Activated naive CD4-positive, alpha-beta T cell treated with anti-CD3 and anti-CD28 coated beads, Interleukin-2, amount 50 U/mL, for 72 hours (primary cell): ENCODE measurements at regions not wholly inside any gene's neighbourhood (a gene's known extent, or its start where the extent isn't known, plus 50 kb on each side); places are given as distances from the start of the nearest gene placed in this dataset.
"Not testable (repeated sequence)": the region's sequence is repeated elsewhere in the genome, so short reads cannot be mapped to it uniquely, and the experiment has no call there.

Experiments
- ATAC-seq, 2 donors: fragments of 150-1000 bp; cut with Tn5 transposase; 2 replicates each; pipeline ENCODE4 v1.10.0; 2021; ENCODE audit warnings: mild to moderate bottlenecking in 2 of 2, moderate library complexity in 2 of 2
- DNase-seq, 2 donors: peaks; one replicate each; pipeline ENCODE4 v3.0.0; 2021 to 2022; ENCODE audit warnings: low spot score in 2 of 2
- H3K27ac Mint-ChIP-seq, 2 donors: one replicate each; pipeline ENCODE4 v1.8.0; 2022; ENCODE audit warnings: mild to moderate bottlenecking in 2 of 2, mixed read lengths in 2 of 2
- H3K36me3 Mint-ChIP-seq, 2 donors: one replicate each; pipeline ENCODE4 v1.8.0; 2022; ENCODE audit warnings: mixed read lengths in 2 of 2
- H3K9me3 Mint-ChIP-seq, 2 donors: one replicate each; pipeline ENCODE4 v1.8.0; 2022; ENCODE audit warnings: mixed read lengths in 2 of 2

DNA sequence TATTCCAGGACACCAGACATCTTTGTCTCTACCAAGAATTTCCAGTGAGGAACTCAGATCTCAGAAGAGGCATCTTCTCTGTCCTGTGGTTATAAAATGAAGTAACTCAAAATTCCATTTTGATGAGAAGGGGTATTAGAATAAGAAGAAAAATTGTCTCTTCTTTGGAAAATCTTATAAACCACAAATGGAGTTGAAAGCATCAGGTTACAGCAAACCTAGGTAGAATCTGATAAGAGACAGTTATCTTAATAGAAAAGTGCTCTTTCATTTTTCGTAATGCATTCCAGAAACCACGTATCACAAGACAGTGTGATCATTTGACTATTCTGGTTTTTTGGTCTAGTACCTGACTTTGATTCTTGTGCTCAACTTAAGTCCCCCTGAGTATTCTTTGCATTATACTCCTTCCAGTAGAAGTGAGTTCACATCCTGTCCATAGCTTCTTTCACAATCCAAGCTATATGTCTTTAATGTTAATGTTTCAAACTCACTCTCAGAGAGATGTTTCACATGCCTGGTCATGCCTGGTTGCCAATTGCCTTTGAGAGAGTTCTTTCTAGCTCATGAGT is 120.9 kb upstream of the PRDX6 start:
- DNase-seq, result no peak
- H3K36me3 Mint-ChIP-seq, result peaks cover 26 to 33% of the 10 kb centered on the region in 2 donors
- ATAC-seq, result peak in 1 of 2 donors; percentile 43
- peaks cover 13 to 18% of the 10 kb centered on the region in 2 donors for H3K9me3 Mint-ChIP-seq
- peak overlapping the region in 1 of 2 donors; percentile 12 for H3K27ac Mint-ChIP-seq

DNA sequence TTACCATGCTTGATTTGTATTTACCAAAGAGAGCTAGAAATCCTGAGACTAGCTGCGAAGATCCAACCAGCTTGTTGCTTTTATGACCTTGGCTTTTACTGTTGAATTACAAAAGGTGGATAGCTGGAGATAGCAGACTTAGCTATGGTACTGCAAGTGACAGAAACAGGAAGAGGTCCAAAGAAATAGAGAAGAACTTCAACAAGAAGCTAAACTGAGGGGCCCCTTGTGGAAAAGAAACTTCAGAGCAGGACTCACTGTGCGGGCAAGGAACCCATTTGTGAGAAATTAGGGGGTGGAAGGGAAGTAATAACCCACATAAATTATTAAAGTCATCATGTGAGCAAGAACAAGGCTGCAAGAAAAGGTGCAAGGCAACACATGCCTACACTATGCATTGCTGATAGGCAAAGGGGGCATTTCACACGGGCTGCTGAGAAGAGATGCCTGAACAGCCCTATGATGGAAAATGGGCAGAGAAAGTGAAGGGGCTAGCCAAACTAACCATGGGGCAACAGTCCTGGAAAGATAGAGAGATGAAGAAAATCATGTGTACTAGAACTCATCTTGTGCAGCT is 116.6 kb upstream of the PRDX6 start:
- Mint-ChIP-seq H3K9me3 (peaks cover 0 to 3% of the 10 kb centered on the region in 2 donors), H3K27ac (no peak overlapping the region), H3K36me3 (peaks cover 0 to 5% of the 10 kb centered on the region in 2 donors)
- no peak for ATAC-seq
- DNase-seq, result no peak

DNA sequence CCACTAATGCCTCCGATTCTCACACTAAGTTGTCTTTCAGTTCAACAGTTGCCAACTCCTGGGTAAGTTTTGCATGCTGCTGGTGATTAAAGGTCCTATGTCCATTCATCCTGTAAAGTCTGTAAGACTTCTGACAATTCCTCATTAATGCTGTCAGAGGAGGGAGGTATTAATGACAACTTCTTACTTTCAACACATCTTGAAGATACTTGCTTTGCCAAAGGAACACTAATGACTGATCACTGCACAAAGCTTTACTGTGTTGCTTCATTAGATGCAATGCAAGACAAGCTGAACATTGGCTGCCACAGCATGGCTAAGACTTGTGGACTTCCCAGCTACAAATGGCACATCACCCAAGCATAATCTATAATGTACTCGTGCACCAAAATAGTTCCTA is 114.6 kb upstream of the PRDX6 start:
- ATAC-seq (no peak), DNase-seq (no peak)
- Mint-ChIP-seq H3K36me3 (peaks cover 0 to 5% of the 10 kb centered on the region in 2 donors), H3K27ac (no peak overlapping the region), H3K9me3 (peaks cover 0 to 3% of the 10 kb centered on the region in 2 donors)

DNA sequence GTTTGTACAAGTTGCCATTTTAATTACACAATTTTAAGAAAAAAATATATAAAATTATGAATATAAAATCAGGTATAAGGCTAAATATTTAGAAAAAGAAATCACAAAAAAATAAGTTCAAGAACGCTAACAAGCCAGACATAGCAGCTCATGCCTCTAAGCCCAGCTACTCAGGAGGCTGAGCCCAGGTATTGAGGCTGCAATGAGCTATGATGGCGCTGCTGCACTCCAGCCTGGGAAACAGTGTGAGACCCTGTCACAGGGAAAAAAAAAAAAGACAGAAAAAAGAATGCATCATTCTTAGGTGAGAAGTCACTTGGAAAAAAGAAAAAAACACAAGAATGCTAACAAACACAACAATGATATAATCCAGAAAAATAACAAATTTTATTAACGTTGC is 112.3 kb upstream of the PRDX6 start:
- Mint-ChIP-seq H3K9me3 (peaks cover 0 to 10% of the 10 kb centered on the region in 2 donors), H3K27ac (no peak overlapping the region), H3K36me3 (peaks cover 0 to 10% of the 10 kb centered on the region in 2 donors)
- DNase-seq (no peak), ATAC-seq (no peak)

- Mint-ChIP-seq H3K9me3 (peaks cover 0 to 10% of the 10 kb centered on the region in 2 donors), H3K36me3 (peaks cover 0 to 10% of the 10 kb centered on the region in 2 donors), H3K27ac (no peak overlapping the region)
- DNase-seq, result no peak
- no peak for ATAC-seq
Observed at GRCh38 chr1:173365341-173365740, 111.8 kb upstream of the PRDX6 start.

GRCh38 chr1:173367136-173367535 is 110.0 kb upstream of the PRDX6 start:
- DNase-seq (no peak), ATAC-seq (no peak)
- Mint-ChIP-seq H3K9me3 (peaks cover 0 to 10% of the 10 kb centered on the region in 2 donors), H3K27ac (no peak overlapping the region), H3K36me3 (peaks cover 0 to 10% of the 10 kb centered on the region in 2 donors)

GRCh38 chr1:173370586-173370985 is 106.5 kb upstream of the PRDX6 start:
- not testable (repeated sequence) for H3K27ac Mint-ChIP-seq, ATAC-seq, DNase-seq
- H3K36me3 Mint-ChIP-seq, result peaks cover 2 to 16% of the 10 kb centered on the region in 2 donors
- H3K9me3 Mint-ChIP-seq, result peaks cover 10 to 17% of the 10 kb centered on the region in 2 donors

DNA sequence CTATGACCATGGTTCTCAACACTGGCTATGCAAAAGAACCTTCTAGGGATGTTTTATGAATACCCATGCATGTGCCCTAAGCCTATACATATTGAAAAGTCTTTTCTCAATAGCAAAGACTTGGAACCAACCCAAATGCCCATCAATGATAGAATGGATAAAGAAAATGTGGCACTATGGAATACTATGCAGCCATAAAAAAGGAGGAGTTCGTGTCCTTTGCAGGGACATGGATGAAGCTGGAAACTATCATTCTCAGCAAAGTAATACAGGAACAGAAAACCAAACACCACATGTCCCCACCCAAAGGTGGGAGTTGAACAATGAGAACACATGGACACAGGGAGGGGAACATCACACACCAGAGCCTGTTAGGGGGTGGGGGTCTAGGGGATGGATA is 101.1 kb upstream of the PRDX6 start:
- not testable (repeated sequence) for DNase-seq, ATAC-seq, H3K27ac Mint-ChIP-seq
- Mint-ChIP-seq H3K9me3 (peaks cover 26 to 28% of the 10 kb centered on the region in 2 donors), H3K36me3 (peaks cover 26 to 29% of the 10 kb centered on the region in 2 donors)

DNA sequence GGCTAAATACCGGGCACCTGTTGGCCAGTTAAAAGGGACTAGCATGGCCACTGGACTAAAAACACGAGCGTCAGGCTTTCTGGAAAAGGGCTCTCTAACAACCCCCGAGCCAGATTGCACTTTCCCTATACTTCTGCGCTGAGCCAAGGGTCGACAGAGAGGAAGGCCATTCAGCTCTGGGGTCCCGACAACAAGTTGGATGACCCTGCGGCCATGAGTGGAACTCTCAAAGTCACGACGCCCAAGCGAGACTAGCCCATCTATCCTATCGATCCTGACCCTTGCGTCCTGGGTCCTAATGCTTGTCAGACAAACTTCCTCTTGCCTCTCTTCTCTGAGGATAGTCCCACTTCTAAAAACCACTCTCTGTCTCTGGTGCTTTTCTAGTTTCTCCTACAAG is 99.9 kb upstream of the PRDX6 start:
- ATAC-seq, result no peak
- Mint-ChIP-seq H3K9me3 (peaks cover 26 to 28% of the 10 kb centered on the region in 2 donors), H3K27ac (no peak overlapping the region), H3K36me3 (peaks cover 26 to 29% of the 10 kb centered on the region in 2 donors)
- no peak for DNase-seq

GRCh38 chr1:173383351-173383750 is 93.8 kb upstream of the PRDX6 start:
- no peaks in the 10 kb centered on the region for H3K36me3 Mint-ChIP-seq
- ATAC-seq (no peak), DNase-seq (no peak)
- H3K27ac Mint-ChIP-seq, result no peak overlapping the region
- H3K9me3 Mint-ChIP-seq, result no peaks in the 10 kb centered on the region

GRCh38 chr1:173388352-173388751 is 88.8 kb upstream of the PRDX6 start:
- Mint-ChIP-seq H3K27ac (no peak overlapping the region), H3K9me3 (no peaks in the 10 kb centered on the region), H3K36me3 (no peaks in the 10 kb centered on the region)
- DNase-seq (no peak), ATAC-seq (no peak)

DNA sequence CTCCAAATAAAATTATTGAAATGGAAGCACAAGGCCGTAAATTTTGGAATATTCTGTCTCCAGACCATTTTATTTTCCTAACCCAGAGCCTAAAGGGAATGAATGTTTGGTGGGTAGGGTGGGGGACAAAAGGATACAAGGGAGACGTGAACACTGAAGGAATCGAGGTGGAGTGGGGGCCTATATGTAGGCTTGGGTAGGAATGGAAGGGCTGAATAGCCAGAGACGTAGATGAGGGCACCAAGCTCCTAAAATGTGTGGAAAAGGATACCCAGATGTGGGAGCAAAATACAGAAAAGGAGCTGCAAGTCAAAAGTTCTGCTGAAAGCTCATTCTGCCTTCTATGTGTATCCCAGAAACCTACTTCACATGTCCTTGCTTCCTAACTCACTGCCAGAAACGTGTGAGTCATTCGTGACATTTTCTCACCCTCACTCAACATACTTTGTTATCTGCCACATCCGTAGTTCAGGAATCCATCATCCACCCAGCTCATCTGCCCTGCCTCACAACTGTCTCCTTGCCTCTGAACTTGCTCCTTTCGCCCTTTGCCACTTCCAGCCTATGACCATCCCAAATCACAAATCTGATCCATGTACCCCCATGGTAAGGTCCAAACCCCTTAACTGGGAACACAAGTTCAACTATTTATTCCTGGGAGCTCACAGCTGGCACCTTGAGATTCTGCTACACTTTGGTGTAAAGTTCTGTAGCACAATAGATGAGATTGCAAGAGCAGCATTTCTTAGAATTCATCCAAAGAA is 84.1 kb upstream of the PRDX6 start:
- Mint-ChIP-seq H3K27ac (no peak overlapping the region), H3K36me3 (no peaks in the 10 kb centered on the region), H3K9me3 (no peaks in the 10 kb centered on the region)
- no peak for ATAC-seq
- no peak for DNase-seq

DNA sequence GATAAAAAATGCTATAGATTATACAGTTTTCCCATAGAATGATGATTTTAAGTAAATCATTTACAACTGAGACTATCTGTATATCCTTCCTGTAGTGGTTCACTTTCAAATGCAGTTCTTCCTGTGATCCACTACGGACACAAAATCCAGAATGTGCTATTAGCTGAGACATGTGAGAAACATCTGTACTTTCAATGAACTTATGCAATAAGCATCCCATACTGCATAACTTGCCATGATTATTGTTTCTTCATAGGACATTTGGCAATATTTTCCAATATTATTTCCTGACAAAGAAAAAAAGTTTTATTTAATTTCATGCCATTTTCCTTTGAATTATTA is 83.5 kb upstream of the PRDX6 start:
- DNase-seq (no peak), ATAC-seq (no peak)
- no peaks in the 10 kb centered on the region for H3K9me3 Mint-ChIP-seq
- no peaks in the 10 kb centered on the region for H3K36me3 Mint-ChIP-seq
- H3K27ac Mint-ChIP-seq, result no peak overlapping the region

DNA sequence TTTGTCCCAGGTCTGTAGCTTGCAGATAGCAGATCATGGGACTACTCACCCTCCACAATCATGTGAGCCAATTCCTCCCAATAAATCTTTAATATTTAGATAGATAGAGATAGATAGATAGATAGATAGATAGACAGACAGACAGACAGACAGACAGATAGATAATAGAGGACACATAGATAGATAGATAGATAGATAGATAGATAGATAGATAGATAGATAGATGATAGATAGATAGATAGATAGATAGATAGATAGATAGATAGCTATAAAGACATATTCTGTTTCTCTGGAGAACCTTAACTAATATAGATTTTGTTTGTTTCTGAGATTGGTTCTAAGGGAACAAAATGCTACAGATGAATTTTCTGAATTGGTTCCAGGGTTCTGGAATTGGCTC is 82.3 kb upstream of the PRDX6 start:
- not testable (repeated sequence) for H3K9me3 Mint-ChIP-seq, ATAC-seq, H3K36me3 Mint-ChIP-seq, H3K27ac Mint-ChIP-seq, DNase-seq

GRCh38 chr1:173395762-173396161 is 81.4 kb upstream of the PRDX6 start:
- Mint-ChIP-seq H3K9me3 (no peaks in the 10 kb centered on the region), H3K27ac (no peak overlapping the region), H3K36me3 (no peaks in the 10 kb centered on the region)
- DNase-seq (no peak), ATAC-seq (no peak)

DNA sequence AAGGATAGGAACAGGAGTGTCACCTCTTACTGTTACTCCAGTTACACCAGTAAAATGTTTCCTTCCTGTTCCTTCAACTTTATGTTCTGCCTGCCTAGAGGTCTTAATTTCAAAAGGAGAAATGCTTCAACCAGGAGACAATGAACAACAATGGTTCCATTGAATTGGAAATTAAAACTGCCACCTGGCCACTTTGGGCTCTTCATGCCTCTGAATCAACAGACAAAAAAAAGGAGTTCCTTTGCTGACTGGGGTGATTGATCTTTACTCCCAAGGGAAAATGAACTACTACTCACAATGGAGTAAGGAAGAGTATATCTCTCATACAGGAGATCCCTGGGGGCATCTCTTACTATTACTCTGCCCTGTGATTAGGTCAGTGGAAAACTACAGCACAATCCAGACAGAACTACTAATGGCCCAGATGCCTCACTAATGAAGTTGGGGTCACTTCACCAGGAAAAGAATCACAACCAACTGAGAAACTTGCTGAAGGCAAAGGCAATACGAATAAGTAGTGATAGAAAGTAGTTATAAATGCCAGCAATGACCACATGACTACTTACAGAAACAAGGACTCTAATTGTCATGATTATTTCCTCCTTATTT is 76.6 kb upstream of the PRDX6 start:
- H3K36me3 Mint-ChIP-seq, result no peaks in the 10 kb centered on the region
- no peak overlapping the region for H3K27ac Mint-ChIP-seq
- no peak for DNase-seq
- no peak for ATAC-seq
- no peaks in the 10 kb centered on the region for H3K9me3 Mint-ChIP-seq

DNA sequence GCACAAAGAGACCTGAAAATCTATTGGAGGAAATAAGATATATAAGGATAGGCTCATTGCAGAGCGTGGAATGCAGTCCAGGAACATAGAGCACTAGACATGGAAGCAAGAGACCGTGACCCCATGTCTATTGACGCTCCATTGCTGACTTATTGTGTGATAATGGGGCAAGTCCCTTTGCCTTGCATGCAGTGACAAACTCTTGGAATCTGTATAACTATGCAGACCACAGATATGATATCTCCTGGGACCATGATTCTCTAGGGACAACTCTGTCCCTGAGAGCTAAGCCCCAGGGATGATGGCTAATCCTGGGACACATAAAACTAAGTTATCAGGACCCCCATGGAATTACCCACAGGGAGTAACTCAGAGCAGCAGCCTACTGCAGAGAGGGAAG is 73.1 kb upstream of the PRDX6 start:
- Mint-ChIP-seq H3K36me3 (no peaks in the 10 kb centered on the region), H3K9me3 (no peaks in the 10 kb centered on the region), H3K27ac (no peak overlapping the region)
- ATAC-seq, result no peak
- DNase-seq, result no peak
